GM19438 (cell line): ENCODE measurements at regions not wholly inside any gene's neighbourhood (a gene's known extent, or its start where the extent isn't known, plus 50 kb on each side); places are given as distances from the start of the nearest gene placed in this dataset.
"Not testable (repeated sequence)": the region's sequence is repeated elsewhere in the genome, so short reads cannot be mapped to it uniquely, and the experiment has no call there.

Experiments used
- ATAC-seq: cut with Tn5 transposase; IDR thresholded peaks from one replicate; pipeline ENCODE4 v1.9.1; 2021; ENCODE audit warnings: low read depth; ENCODE audit not compliant: unreplicated experiment

DNA sequence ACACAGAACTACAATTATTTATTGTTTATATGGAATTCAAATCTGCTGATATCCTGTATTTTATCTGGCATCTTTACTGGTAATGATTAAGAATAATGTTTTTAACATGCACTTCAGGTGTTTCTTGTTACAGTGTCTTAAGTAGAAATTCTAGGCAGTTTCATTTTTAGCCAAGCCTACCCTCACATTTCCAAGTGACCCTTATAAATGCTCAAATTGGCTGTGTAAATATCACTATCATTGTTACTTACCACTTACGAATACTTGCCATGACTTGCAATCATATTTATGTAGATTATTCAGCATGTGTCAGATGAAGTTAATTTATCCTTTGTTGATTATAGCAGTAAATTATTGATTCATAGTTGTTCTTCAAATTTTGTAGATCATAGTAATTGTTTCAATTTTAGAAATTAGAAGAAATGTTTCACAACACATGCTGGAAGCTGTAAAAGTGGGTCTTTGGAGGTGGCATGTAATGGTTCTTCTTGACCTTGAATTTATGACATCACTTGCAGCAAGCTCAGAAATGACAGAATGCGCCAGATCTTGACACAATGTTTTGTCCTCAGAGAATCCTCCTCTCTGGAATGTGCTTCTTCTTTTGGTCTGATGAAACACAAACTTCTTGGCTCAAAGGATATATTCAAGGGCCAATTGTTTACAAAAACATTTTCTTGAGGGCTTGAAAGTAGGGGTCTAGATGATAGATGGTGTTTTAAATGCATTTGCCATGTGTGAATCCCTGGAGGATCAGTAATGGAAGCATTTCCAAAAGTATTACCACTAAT, 471.8 kb downstream of the COL12A1 start:
- no peak for ATAC-seq

DNA sequence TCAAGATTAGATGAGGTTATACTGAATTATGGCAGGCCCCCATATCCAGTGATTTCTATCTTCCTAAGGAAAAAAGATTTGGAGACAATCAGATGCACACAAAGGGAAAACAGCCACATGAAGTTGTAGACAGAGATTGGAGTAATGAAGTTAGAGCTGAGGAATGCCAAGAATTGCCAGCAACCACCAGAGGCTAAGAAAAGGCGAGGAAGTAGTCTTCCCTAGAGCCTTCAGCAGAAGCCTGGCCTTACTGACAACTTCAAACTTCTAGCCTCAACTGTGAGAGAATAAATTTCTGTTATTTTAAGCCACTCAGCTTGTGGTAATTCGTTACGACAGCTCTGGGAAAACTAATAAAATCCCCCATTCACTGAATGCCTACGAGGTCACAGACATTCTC, 473.9 kb downstream of the COL12A1 start:
- no peak for ATAC-seq

DNA sequence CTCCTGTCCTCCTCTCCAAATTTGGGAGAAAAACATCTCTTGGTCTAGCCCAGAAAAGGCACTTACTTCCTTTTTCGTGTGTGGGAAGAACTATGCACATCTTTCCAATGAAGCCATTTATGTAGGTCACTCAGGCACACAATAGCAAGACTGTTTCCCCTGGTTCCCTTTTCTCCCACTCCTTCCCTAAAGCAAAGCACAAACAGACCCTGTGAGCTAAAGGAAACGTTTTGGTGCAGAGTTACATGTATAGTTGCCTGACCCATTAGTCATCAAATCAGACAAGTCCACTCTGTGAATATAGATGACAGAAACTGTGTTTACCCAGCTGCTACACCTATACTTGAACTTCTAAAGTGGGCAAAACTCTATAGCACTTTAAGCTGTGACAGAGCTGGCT, 474.6 kb downstream of the COL12A1 start:
- ATAC-seq, result no peak

DNA sequence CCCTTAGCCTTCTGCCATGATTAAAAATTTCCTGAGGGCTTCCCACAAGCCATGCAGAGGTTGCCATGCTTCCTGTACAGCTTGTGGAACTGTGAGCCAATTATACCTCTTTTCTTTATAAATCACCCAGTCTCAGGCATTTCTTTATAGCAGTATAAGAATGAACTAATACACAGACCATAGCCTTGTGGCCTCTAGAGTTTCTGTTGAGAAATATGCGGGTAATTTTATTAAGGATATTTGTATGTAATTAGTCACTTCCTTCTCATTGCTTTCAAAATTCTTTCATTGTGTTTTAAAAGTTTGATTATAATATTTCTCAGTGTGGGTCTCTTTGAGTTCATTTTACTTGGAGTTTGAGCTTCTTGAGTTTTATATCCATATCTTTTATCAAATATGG, 484.9 kb downstream of the COL12A1 start:
- ATAC-seq, result no peak

DNA sequence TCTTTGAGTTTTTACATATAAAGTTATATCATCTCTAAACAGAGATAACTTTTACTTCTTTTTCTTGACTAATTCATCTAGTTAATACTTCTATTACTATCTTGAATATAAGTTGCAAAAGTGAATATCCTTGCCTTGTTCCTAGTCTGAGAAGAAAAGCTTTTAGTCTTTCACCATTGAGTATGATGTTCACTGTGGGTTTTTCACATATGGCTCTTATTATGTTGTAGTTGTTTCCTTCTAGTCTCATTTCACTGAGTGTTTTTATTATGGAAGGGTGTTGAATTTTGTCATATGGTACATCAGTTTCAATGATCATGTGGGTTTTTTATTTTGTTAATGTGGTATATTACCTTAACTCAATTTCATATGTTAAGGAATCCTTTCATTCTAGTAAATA, 488.3 kb downstream of the COL12A1 start:
- no peak for ATAC-seq

DNA sequence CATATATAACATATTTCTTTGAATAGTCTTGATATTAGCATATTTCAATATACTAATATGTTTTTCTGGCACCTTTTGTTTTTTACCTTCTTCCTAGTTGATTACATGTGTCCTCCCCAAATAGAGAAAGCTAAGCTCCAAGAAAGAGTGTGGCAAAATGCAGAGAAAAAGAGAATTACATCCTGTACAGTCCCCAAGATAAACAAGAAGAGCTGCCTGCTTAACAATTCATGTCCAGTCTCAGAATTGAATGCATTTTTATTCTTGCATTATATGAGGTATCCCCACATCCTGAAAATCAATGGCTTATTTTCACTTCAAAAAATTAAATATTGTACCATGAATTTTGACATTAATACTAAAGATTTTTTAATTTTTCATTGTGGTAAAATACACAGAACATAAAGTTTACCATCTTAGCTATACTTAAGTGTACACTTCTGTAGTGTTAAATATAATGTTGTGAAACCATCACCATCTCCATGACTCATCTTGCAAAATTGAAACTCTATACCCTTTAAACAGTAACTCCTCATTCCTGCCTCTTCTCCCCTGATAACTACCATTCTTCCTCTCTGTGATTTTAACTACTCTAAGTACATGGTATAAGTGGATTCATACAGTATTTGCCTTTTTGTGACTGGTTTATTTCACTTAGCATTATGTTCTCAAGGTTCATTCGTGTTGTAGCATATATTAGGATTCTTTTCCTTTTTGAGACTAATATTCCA, 490.3 kb downstream of the COL12A1 start:
- ATAC-seq, result no peak

DNA sequence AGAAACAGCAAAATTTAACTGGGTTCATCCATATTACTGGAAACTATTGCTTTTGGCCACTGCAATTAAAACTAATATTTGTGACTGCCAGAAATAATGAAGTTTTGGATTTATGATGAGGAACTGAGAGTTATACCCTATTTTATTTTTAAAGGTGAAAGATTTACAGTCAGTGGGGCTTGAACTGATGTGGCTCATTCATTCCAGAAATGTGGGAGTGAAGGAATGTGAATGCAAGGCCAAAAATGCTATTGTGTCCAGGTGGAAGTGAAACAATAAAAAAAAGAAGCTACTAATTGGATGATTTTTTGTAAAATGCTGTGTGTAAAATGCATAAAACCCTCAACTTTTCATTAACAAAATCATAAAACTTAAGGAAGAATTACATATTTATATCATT, 491.9 kb downstream of the COL12A1 start:
- no peak for ATAC-seq

DNA sequence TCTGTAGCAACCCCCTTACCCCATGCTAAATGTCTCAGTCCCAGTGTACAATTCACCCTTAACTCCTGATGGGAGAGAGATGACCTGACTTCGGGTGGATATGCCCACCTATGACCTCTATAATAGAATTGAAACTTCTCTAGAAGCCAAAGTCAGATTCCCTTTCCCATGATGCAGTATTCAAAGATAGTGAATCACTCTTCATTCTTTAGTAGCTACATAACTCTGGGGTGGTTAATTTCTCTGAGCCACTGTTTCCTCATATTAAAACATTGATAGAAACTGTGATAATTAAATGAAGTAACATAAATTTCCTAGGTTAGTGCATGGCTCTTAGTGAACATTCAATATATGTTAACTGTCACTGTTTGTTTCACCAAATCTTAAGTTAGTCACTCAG, 500.4 kb downstream of the COL12A1 start:
- no peak for ATAC-seq

DNA sequence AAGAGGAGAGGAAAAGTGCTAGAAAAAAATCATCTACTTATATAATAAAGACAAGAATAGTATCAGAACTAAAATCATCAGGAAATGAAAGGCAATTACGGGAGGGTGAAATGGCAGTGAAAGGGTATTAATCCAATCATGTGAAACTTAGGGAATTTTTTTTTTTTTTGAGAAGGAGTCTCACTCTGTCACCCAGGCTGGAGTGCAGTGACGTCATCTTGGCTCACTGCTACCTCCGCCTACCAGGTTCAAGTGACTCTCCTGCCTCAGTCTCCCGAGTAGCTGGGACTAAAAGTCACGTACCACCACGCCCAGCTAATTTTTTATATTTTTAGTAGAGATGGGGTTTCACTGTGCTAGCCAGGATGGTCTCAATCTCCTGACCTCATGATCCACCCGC, 501.3 kb downstream of the COL12A1 start:
- not testable (repeated sequence) for ATAC-seq

DNA sequence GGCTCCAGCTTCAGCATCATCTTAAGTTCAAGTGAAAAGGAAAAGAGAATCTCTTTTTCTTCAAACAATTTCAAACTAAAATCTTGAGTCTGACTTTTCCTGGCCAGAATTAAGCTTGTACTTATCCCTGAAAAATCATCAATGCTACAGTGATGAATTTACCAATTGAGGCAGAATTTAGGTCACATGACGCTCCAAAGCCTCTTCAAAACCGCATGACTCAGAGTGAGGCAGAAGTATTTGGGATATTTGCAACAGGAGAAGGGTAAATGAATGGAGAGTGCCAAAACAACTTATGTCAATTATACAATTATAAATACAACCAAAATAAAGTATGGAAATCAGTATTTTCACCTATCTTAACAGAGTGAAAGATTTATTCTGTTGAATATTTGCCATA, 515.5 kb downstream of the COL12A1 start:
- ATAC-seq, result no peak

DNA sequence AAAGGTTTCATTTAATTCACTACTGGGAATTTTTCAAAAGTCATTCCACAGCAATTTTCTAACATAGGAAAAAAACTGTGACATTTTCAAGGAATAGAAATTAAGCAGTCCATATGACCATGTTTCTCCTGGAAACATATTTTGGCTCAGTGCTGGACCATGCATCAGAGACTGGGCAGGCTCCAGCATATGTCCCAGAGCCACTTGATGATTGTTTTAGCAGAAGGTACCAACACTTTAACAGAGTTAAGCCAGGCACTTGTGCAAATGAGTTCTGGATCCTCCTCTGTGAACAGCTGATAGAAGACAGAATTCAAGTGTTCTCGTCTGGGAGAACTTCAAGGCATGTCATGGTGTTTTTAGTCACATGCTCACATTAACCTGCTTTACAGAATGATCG, 516.3 kb downstream of the COL12A1 start:
- no peak for ATAC-seq

DNA sequence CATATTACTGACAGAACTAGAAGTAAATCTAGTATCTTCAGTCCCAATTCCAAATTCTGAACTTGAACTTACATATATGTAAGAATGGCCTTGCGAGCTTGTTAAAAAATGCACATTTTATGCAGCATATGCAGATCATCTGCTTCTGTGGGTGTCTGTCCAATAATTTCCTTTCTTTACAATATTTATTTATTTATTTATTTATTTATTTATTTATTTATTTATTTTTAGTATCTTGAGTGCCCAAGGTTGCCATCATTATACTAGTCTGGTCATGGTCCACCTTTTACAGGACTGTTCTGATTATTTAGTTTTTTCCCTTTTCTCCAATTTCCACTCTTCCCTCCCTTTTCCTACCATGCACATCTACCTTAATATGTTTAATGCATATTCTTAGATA, 528.4 kb downstream of the COL12A1 start:
- no peak for ATAC-seq

DNA sequence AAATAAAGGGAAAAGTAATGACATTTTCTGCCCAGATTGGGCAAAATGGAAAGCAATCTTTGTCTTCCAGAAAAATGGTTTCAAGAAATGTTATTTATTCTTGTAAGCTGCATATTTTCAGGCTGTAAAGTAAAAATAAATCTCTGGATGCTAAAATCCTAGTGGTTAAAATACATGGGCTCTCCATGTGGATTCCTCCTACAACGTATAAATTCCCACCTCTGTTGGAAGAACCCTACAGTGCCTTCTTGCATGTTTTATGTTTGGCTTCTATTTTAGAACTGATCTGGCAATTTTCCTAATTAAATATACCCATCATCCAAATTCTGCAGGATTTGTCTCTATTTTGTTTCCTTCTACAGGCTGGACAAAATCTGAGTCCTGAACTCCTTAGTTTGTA, 528.9 kb downstream of the COL12A1 start:
- ATAC-seq, result no peak

DNA sequence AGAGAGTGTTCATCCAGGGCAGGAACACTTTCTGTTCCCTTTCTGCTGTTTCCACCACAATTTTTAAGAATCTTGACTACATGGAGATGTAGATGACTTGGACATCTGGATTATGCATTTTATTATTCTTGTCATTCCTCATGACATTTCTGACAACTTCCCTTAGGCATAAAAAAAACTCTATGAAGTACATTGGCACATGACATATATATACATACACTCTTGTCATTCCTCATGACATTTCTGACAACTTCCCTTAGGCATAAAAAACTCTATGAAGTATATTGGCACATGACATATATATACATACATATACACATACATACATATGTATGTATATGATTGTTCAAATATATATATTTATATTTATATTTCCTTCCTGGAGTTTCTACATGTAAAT, 531.5 kb downstream of the COL12A1 start:
- no peak for ATAC-seq

DNA sequence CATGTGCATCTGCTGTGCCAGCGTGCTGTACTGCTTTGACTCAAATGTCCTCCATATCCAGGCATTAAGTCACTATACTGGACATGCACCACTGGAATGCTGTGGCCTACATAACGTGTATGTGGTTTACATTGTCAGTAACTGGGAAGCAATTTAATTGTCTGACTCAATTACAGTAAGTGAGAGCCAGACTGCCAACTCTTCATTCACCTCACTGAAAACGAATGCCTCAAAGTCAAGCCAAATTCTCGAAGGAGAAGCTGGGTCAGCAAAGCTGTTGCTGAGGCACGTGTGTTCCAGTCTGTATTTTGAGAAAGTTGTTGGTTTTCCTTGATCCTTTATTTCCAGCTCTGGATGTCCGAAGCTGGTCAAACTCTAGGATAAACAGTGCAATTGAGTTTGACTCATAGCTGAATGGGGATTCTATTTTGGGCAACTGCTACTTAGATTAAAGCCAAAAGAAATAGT, 534.3 kb downstream of the COL12A1 start:
- ATAC-seq, result no peak

DNA sequence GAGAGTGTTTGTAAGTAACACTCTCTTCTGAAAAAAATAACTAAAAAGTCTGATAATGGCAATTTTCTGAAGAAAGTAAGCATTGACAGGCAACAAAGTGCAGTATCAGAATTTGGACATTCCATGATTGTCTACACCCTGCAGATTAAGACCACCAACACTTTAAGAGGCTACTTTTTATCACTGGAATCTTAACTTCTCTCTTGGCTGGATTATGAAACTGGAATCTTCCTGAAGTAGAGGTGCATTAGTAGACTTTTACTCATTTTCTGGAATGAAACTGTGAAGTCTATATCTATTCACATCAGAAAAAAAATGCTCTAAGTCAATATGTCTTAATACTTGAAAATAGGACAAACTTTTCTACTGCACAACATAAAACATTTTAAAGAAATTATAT, 547.5 kb downstream of the COL12A1 start:
- ATAC-seq, result no peak

DNA sequence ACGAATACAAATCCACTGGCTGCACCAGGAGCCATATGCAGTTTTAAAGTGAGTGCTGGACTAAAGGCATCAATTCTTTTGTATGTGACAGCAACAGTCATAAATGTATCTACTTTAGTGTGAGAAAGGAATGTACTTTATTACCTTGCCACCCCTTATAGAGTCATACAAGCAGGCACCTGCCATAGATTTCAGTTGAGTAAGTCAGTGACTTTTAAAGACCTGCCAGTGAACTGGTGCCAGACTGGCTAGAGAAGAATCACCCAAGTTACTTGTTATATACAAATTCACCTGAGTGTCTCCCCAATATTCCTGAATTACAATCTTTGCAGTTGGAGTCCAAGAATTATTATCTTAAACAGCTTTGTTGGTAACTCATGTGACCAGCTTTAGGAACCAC, 547.9 kb downstream of the COL12A1 start:
- no peak for ATAC-seq

DNA sequence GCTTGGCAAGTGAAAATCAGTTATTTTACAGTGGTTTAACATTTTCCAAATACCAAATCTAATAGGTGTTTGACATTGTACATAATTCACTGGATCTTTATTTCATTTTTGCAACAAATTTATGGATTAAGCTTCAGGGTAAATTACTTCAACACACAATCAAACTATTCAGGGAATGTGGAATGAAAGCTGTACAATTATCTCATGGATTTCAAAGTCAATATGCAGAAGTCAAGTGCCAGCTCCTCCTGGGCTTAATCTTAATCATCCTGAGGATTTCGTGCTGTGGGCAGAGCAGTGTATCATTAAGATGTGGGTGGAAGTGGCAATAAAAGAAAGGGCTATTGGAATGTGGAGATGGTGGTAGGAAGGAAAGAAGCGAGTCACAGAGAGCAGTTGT, 548.8 kb downstream of the COL12A1 start:
- ATAC-seq, result no peak

DNA sequence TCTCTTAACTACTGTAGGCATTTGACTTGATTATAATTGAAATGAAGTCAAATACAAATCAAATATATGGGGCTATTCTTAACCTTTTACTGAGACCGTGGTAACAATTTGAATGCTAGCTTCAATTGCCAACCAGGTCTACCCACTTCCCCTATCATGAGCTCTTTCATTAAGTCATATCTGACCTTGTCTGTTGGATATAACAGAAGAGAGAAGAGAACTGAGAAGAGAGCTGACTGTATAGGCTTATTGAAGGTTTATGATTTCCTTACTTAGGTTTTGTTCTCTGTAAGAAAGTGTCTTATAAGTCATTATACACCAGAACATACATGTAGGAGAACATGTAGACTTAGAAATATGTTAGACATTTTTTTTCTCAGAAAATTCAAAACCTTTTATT, 549.4 kb downstream of the COL12A1 start:
- ATAC-seq, result no peak

DNA sequence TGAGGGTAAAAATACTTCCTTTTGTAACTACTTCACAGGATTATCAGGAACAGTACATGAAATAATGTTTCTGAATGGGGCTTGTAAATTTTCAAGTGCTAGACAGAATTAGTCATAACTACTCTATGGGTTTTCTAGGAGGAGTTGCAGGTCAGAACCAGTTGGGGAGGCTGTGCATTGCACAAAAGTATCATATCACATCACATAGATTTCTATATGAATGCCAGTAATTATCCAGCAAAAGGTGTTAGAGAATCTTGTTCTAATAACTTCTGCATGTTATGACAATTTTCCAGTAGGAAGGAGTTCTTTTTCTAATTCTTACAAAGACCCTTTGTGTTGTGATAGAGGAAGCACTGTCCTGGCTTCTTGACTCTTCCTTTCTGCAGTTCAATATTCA, 551.6 kb downstream of the COL12A1 start:
- ATAC-seq, result no peak

DNA sequence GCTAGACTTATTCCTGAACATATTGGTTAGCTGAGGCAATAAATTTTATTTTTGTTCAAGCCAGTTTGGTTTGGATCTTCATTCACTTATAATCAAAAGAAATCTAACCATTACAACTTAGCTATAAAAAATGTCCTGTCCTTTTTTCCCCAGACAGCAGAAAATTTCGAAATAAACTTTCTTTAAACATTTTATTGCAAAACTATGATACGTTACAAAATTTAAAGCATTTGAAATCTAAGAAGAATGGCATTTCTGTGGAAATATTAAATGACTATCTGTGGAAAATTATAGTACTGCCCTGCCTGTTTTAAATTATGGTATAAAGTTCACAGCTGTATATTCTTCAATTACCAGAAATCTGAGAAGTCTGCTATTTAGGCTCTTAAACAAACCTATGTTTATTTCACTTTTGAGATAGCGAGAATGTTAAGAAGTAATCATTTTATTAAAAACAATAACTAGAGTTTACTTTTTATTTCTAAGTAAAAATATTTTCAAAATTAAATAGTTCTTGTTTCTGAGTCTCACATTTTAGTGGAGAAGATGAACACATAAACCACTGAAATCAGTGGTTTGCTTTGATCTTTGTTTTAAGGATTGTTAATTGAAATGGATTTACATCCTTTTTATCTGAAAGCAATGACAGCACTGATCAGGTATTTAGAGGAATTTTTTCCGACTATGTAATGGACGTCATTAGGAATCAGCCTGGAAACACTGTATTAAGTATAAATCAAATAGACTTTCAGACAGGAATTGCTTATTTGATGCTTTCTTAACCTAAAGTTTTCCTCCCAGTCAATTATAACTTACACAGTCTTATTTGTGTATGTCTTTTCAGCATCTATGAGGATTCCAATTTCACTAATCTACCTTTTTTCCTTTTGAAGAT, 553.7 kb downstream of the COL12A1 start:
- no peak for ATAC-seq
